Neural progenitor cell (in vitro differentiated cells): ENCODE measurements at regions not wholly inside any gene's neighbourhood (a gene's known extent, or its start where the extent isn't known, plus 50 kb on each side); places are given as distances from the start of the nearest gene placed in this dataset.

ENCODE experiments used
- DNase-seq: peaks from one replicate; pipeline ENCODE4 v3.0.0-alpha.2; 2016; ENCODE audit warnings: low spot score
- H2AFZ ChIP-seq: fragments of 200-600 bp; sonication (generic); replicated peaks from 2 replicates; pipeline ENCODE4 v1.6.1; 2016; ENCODE audit warnings: antibody characterized with exemption
- H3F3A ChIP-seq: fragments of 200-600 bp; sonication (generic); 2 replicates; pipeline ENCODE4 v1.6.1; 2016; ENCODE audit warnings: antibody characterized with exemption, low read depth
- H3K27ac ChIP-seq: fragments of 200-600 bp; sonication (generic); 2 replicates; pipeline ENCODE4 v1.5.1; 2016; ENCODE audit warnings: mild to moderate bottlenecking
- H3K27me3 ChIP-seq: fragments of 200-600 bp; sonication (generic); 2 replicates; pipeline ENCODE4 v1.6.1; 2016; ENCODE audit warnings: mild to moderate bottlenecking, moderate library complexity
- H3K36me3 ChIP-seq: fragments of 200-600 bp; sonication (generic); 2 replicates; pipeline ENCODE4 v1.5.1; 2016
- H3K4me1 ChIP-seq: fragments of 200-600 bp; sonication (generic); 2 replicates; pipeline ENCODE4 v1.6.1; 2016; ENCODE audit warnings: mixed run types
- H3K4me2 ChIP-seq: fragments of 200-600 bp; sonication (generic); 2 replicates; pipeline ENCODE4 v1.6.1; 2016
- H3K4me3 ChIP-seq: fragments of 200-600 bp; sonication (generic); 2 replicates; pipeline ENCODE4 v1.5.1; 2016
- H3K79me2 ChIP-seq: fragments of 200-600 bp; sonication (generic); 2 replicates; pipeline ENCODE4 v1.6.1; 2016; ENCODE audit warnings: low read depth
- H3K9ac ChIP-seq: fragments of 200-600 bp; sonication (generic); 2 replicates; pipeline ENCODE4 v1.6.1; 2016
- H3K9me3 ChIP-seq: fragments of 200-600 bp; sonication (generic); 2 replicates; pipeline ENCODE4 v1.5.1; 2016; ENCODE audit warnings: low read depth
- H4K20me1 ChIP-seq: fragments of 200-600 bp; sonication (generic); 2 replicates; pipeline ENCODE4 v1.6.1; 2016; ENCODE audit warnings: low read depth
- H3K27ac Mint-ChIP-seq: 3 replicates; pipeline ENCODE4 v1.8.0; 2021; ENCODE audit warnings: mixed read lengths
- H3K27me3 Mint-ChIP-seq: 2 replicates; pipeline ENCODE4 v1.8.0; 2022; ENCODE audit warnings: low read depth, mild to moderate bottlenecking, inconsistent platforms, moderate library complexity, mixed read lengths; ENCODE audit not compliant: insufficient read depth
- H3K36me3 Mint-ChIP-seq: 3 replicates; pipeline ENCODE4 v1.8.0; 2021; ENCODE audit warnings: mixed read lengths
- H3K4me1 Mint-ChIP-seq: 3 replicates; pipeline ENCODE4 v1.8.0; 2021; ENCODE audit warnings: mixed read lengths
- H3K4me3 Mint-ChIP-seq: 3 replicates; pipeline ENCODE4 v1.8.0; 2021; ENCODE audit warnings: mild to moderate bottlenecking, moderate library complexity, mixed read lengths
- H3K9me3 Mint-ChIP-seq: 3 replicates; pipeline ENCODE4 v1.8.0; 2020; ENCODE audit warnings: mixed read lengths
- EZH2 ChIP-seq: fragments of 200-600 bp; sonication (generic); IDR thresholded peaks from 2 replicates; pipeline ENCODE4 v1.6.1; 2017; ENCODE audit warnings: antibody characterized with exemption, mild to moderate bottlenecking, moderate library complexity
- EZH2phosphoT487 ChIP-seq: fragments of 200-600 bp; sonication (generic); IDR thresholded peaks from 2 replicates; pipeline ENCODE4 v1.6.1; 2017; ENCODE audit warnings: antibody characterized with exemption
- TF ChIP-seq, protein P1 (sequence below): fragments of 200-600 bp; sonication (generic); IDR thresholded peaks from 2 replicates; pipeline ENCODE4 v1.5.1; 2017; ENCODE audit warnings: antibody characterized with exemption, mild to moderate bottlenecking

DNA sequence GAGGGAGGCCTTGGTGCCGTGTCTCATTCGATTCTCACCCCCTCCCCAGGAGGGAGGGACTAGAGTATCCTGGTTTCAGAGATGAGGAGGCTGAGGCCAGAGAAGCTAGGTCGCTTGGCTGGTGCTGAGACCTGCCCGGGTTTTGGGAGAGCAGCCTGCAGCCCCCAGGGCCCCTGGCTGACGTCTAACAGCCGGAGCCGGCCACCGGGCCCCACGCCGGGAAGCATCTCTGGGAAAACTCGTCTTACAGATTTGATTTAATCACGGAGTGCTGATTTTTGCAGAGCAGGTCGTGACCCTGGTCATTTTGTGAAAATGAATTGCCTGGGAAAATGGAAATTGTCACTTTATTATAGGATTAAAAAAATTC, 97.5 kb downstream of the MICALL2 start:
- Histone ChIP-seq H3K79me2 (no peaks in the 10 kb centered on the region), H3K4me2 (no peak overlapping the region), H2AFZ (no peak overlapping the region), H3K27ac (no peak overlapping the region), H3F3A (no peaks in the 10 kb centered on the region), H3K4me3 (no peak overlapping the region), H3K4me1 (no peaks in the 10 kb centered on the region), H3K9me3 (no peaks in the 10 kb centered on the region), H3K27me3 (peaks cover 17% of the 10 kb centered on the region), H3K36me3 (no peaks in the 10 kb centered on the region), H3K9ac (no peak overlapping the region), H4K20me1 (no peaks in the 10 kb centered on the region)
- Mint-ChIP-seq H3K9me3 (peaks cover 2% of the 10 kb centered on the region), H3K27me3 (peaks cover 20% of the 10 kb centered on the region), H3K27ac (no peak overlapping the region), H3K4me3 (no peak overlapping the region), H3K4me1 (peaks cover 6% of the 10 kb centered on the region), H3K36me3 (no peaks in the 10 kb centered on the region)
- TF ChIP-seq EZH2phosphoT487 (no peak), EZH2 (no peak)
- TF ChIP-seq, protein P1, sequence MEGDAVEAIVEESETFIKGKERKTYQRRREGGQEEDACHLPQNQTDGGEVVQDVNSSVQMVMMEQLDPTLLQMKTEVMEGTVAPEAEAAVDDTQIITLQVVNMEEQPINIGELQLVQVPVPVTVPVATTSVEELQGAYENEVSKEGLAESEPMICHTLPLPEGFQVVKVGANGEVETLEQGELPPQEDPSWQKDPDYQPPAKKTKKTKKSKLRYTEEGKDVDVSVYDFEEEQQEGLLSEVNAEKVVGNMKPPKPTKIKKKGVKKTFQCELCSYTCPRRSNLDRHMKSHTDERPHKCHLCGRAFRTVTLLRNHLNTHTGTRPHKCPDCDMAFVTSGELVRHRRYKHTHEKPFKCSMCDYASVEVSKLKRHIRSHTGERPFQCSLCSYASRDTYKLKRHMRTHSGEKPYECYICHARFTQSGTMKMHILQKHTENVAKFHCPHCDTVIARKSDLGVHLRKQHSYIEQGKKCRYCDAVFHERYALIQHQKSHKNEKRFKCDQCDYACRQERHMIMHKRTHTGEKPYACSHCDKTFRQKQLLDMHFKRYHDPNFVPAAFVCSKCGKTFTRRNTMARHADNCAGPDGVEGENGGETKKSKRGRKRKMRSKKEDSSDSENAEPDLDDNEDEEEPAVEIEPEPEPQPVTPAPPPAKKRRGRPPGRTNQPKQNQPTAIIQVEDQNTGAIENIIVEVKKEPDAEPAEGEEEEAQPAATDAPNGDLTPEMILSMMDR: no peak
- no peak for DNase-seq

DNA sequence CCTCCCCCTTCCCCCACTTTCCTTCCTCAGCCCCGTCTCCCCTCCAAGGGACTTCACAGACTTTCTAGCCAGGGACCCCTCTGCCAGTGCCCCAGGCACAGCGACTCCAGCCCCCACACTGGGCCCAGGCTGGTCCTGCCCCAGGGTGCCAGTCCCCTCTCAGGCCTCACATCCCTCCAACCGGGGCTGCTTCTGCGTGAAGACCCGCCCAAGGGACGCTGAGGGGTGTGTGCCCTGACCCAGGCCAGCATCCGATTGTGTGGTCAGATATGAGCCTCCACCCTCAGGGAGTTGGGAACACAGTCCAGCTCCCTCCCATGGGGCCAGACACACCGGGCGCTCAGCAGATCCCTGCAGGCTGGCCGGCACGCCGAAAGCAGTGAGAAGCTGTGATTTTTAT, 97.0 kb downstream of the MICALL2 start:
- Mint-ChIP-seq H3K9me3 (no peaks in the 10 kb centered on the region), H3K36me3 (no peaks in the 10 kb centered on the region), H3K4me3 (no peak overlapping the region), H3K27ac (no peak overlapping the region), H3K4me1 (peaks cover 7% of the 10 kb centered on the region), H3K27me3 (peaks cover 18% of the 10 kb centered on the region)
- no peaks in the 10 kb centered on the region for H3K4me1 ChIP-seq
- H2AFZ ChIP-seq: no peak overlapping the region
- no peak overlapping the region for H3K27ac ChIP-seq
- H3K9ac ChIP-seq: no peak overlapping the region
- H3K4me3 ChIP-seq: no peak overlapping the region
- no peaks in the 10 kb centered on the region for H3F3A ChIP-seq
- H3K4me2 ChIP-seq: no peak overlapping the region
- peaks cover 23% of the 10 kb centered on the region for H3K27me3 ChIP-seq
- no peaks in the 10 kb centered on the region for H3K79me2 ChIP-seq
- no peak for TF ChIP-seq EZH2phosphoT487
- TF ChIP-seq EZH2: no peak
- TF ChIP-seq, protein P1: no peak
- no peaks in the 10 kb centered on the region for H3K36me3 ChIP-seq
- no peak for DNase-seq
- no peaks in the 10 kb centered on the region for H4K20me1 ChIP-seq
- H3K9me3 ChIP-seq: no peaks in the 10 kb centered on the region

DNA sequence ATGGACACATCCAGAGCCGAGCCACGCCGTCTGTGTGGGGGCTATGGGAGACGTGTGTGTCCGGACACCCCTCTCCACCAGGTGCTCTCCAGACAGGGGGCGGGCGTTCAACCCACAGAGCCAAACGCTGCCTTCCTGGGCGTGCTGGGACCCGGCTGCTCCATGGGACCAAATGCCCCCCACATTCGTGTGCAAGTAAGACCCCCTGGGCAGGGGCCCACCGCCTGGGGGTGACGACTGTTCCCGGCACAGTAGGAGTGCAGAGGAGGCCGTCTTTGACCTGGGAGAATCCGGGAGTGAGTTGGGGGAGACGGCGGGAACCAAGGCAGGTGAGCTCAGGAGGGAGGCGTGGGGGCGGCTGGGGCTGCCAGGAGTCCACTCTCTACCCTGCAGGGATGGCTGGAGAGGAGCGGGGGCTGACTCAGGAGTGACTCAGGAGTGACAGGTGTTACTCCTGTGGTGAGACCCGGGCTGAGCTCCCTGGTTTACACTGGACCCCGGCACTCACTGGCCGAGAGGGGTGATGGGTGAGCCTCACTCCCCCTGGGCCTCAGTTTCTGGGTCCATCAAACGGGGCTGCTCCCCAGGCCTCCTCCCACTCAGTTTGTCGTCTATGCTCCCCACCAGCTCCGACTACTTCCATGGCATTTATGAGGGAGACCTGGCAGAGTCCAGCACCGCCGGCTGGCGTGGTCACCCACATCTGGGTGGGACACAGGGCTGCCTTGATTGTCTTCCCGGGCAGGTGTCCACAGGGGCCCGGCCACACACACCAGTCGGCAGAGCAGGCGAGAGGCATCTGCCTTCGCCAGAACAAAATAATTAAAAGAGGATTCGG, 95.0 kb downstream of the MICALL2 start:
- Histone ChIP-seq H3K27me3 (peaks cover 43% of the 10 kb centered on the region), H2AFZ (no peak overlapping the region), H3K4me1 (peaks cover 9% of the 10 kb centered on the region), H3K79me2 (no peaks in the 10 kb centered on the region), H3K9me3 (no peaks in the 10 kb centered on the region), H3K4me2 (no peak overlapping the region), H3F3A (no peaks in the 10 kb centered on the region), H3K4me3 (no peak overlapping the region), H3K27ac (no peak overlapping the region), H3K9ac (no peak overlapping the region), H3K36me3 (no peaks in the 10 kb centered on the region), H4K20me1 (no peaks in the 10 kb centered on the region)
- peaks cover 25% of the 10 kb centered on the region for H3K27me3 Mint-ChIP-seq
- H3K4me3 Mint-ChIP-seq: no peak overlapping the region
- TF ChIP-seq EZH2phosphoT487 (no peak), EZH2 (no peak)
- TF ChIP-seq, protein P1: no peak
- no peaks in the 10 kb centered on the region for H3K36me3 Mint-ChIP-seq
- no peak for DNase-seq
- no peaks in the 10 kb centered on the region for H3K9me3 Mint-ChIP-seq
- no peak overlapping the region for H3K27ac Mint-ChIP-seq
- peaks cover 15% of the 10 kb centered on the region for H3K4me1 Mint-ChIP-seq
